HCEC 1CT (cell line): ENCODE measurements at regions not wholly inside any gene's neighbourhood (a gene's known extent, or its start where the extent isn't known, plus 50 kb on each side); places are given as distances from the start of the nearest gene placed in this dataset.

ENCODE experiments used
- DNase-seq: peaks from one replicate; pipeline ENCODE4 v3.0.0-alpha.2; 2017

DNA sequence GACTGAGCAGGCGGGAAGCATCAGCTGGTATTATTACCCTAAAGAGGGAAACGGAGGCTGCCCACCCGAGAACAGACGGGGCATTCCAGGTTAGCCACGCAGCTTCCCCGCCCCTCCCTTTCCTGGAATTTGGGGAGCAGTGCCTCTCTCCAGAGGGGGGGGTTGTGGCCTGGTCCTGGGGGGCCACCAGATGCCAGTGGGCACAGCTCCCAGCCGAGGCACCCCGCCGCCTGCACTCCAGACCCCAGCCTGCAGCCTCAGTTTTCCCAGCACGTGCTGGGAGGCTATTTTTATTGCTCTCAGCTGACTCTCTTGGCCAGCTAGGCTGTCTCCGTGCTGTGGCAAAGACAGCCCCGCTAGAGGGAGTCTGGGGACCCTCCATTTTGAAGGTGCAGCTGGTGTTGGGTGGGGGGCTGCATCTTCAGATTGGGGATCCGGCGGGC lies 62.7 kb upstream of the GSE1 start:
- no peak for DNase-seq

DNA sequence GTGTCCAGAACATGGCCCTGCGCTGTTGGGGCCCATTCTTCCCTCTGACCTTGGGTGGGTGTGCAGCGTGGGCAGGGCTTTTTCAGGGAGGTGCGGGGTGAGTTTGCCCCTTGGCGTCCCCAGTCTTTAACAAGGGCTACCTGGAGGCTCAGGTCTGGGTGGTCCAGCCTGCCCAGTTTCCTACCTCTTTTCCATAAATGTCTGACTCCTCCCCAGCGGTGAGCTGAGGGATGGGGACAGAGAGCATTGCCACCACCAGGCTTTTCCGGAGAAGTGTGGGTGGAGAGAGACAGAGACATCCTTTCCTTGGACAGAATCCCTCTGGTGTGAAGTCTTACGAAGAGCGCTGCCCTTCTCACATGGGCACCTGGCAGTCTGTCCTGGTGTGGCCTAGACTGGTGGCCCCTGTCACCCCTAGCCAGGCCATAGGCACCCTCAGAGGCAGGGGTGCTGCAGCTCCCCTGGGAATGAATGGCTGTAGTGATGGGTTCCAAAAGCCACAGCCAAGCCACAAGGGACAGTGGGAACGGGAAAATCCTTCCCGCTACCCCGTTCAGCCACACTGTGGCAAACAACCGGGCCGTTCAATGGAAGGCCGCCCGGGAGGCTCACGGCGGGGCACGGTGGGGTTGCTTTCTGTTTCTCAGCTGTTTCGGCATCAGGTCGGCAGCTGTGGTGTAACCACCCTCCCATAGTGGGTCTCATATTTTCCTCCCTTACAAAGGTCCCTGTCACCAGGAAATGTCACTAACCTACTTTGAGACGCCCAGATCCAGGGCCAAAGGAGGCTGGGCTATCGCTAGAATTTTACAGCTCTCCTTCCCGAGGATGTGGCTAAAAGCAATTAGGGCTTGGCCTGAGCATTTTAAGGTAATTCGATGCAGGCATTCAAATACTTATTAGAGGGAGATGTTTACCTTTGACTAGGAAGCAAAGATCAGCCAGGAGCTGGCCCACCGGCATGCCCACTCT lies 61.9 kb upstream of the GSE1 start:
- no peak for DNase-seq

- DNase-seq, result no peak
Measured at GRCh38 chr16:85552980-85553435, 60.1 kb upstream of the GSE1 start.

GRCh38 chr16:85553436-85554113 lies 59.5 kb upstream of the GSE1 start:
- peak; percentile 62 for DNase-seq

DNA sequence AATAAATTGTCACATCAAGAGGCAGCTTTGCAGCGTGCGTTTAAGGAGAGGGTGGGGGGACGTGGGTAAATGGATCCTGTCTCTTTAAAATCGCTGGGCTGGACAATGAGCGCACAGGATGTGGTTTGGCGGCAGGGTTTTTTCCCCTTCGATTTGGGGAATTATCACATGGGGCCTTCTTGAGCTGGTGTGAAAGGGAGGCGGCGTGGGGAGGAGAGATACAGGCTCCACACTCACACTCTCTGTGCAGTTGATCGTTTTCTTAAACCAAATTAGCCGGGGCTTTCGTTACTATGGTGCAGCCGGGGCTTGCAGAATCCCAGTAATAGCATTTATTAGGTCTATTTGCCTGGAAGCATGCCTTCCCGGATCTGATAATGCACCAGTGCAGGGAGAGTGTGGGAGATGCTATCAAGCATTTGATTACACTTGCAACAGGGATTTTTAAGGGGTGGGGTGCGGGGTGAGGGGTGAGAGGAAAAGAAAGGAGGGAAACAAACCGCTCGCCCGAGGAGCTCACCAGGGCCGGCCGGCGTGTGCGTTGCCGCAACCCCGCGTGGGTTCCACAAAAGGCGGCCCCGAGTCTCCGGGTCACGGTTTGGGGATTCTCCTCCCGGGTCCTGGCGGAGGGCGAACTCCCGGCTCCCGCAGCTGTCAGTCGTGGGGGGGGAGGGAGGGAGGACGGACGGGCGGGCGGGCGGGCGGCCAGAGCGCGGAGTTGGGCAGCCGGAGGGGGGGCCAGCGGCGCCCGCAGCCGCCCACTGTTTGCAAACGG lies 58.8 kb upstream of the GSE1 start:
- DNase-seq, result peak; percentile 80

DNA sequence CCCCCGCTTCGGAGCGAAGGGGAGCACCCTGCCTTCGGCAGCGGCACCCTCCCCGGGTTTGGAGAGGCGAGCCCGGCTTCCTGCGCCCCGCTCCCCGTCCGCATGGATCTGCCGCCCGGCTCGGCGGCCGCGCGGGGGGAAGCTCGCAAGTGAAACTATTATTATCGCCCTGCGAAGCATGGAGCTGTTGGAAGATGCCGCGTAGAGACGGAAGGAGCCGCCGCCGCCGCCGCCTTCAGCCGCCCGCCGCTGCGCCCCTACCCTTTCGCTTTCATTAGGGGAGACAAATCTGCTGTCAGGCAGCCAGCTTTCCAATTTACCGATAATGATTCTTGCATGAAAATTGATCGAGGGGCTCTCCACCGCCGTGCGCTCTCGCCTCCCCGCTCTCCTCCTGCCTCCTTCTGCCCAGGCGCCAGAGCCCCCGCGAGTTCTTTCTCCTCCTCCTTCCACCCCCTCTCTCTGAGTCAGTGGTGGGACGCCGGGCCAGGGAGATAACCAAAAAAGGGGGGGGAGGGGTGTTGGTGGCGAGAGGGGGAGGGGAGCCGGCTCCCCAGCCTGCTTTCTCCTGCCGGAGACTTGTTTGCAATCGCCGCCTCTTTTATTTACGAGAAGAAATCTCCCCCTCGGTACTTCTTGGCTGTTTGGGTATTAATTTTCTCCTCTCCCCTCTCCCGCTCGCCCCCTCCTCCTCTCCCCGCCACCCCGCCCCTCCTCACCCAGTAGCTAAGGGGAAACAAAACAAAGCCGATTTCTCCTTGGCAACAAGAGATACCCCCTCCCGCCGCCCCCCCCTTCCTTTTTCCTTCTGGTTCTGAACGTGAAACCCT lies 58.0 kb upstream of the GSE1 start:
- DNase-seq, result peak; percentile 59

DNA sequence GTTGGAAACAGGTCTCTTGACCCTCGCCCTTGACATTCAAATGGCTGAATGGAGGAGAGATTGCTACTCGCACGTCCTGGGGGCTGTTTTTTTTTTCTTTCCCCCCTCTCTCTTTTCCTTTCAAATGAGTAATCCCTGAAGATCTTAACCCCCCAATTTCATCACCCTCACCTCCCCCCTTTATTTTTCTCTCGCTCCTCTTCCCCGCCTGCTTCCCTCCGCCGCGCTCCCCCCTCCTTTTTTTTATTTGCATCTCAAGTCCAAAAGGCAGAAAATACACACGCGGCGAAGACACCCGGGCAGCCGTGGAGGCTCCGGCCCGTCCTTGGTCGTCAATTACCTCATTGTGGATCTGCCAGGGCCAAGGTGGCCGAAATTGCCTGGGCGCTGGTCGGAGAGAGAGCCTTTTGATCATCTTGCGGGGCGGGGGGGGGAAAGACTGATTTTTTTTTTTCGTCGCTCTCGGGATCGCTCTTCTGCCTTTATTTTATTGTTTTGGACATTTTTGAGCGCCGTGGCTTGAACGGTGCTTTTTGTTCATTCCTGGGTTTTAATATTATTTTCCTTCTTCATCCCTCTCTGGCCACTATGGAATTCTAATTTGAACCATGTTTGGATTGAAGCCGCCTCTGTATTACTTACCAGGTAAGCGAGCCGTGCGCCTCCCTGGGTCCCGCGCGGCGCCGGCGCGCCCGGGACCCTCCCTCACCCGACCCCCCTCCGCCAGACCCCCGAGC lies 57.2 kb upstream of the GSE1 start:
- DNase-seq, result peak; percentile 15

- DNase-seq, result peak; percentile 22
Measured at GRCh38 chr16:85556456-85557082, 56.6 kb upstream of the GSE1 start.

DNA sequence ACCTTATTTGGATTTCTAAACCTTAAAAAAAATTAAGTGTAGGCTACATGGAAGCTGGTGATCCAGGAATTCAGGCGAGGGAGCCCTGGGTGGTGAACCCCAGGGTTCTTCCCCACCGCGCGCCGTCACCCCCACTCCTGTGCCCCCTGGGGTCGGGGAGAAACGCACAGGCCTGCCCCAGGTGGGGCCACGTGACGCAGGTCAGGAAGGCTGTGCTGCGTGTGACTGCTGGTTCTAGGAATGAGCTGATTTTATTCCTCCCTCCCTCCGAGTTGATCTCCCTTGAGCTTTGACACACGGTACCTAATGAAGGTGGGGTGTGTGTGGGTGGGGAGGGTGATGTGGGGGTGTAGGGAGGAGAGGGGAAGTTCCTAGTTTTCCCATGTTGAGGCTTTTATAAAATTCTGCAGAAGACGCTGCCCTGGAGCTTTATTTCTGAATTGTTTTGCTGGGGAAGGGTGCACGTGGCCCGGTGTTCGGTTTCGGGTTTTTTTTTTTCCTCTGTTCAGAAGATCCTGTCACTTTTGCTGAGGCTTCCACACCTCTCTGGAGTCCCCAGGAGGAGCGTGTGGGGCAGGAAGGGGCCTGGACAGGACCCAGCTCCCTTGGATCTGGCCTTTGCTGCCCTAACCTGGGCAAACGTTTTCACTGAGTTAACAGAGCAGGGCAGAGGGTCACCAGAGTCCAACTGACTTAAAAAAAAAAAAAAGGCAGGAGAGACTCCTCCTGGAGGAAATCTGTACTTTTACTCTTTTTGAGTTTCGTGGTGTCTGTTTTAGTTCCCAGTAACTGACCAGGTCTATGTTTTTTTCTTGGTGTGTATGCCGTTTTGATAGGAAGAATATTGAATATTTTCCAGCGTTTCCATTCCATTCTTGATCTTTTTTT lies 55.8 kb upstream of the GSE1 start:
- peak; percentile 11 for DNase-seq

DNA sequence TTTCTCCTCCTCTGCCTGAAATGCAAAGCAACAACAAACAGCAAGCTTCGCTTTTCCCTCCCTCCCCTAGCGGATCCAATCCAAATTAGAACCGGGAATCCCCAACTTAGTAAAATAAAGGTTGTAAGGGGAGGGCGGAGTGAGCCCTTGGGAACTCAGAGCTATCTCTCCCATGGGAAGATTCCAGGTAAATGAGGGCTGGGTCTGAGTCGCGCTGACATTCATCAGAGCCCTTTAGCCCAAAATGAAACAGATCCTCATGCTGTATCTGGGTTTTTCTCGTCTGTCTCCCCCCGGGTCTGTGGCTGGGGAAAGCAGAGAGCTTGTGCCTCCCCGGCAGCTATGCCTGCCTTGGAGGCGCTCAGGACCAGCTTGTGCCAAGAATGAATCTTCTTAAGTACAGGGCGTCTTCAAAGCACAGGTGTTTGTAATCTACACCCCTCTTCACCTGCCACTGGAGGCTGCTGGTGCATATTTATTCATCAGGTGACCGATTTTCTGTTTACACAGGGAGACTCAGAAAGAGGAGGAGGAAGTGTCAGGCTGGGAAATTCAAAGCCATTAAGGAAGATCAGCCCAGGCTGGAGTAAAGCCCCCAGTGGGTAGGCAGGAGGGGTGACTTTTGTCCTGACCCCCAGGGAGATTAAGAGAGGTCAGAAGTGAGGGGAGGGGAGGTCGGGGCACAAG lies 55.0 kb upstream of the GSE1 start:
- no peak for DNase-seq

- DNase-seq, result no peak
Measured at GRCh38 chr16:85560932-85561247, 52.2 kb upstream of the GSE1 start.

- no peak for DNase-seq
Measured at GRCh38 chr16:85561248-85562092, 51.7 kb upstream of the GSE1 start.

DNA sequence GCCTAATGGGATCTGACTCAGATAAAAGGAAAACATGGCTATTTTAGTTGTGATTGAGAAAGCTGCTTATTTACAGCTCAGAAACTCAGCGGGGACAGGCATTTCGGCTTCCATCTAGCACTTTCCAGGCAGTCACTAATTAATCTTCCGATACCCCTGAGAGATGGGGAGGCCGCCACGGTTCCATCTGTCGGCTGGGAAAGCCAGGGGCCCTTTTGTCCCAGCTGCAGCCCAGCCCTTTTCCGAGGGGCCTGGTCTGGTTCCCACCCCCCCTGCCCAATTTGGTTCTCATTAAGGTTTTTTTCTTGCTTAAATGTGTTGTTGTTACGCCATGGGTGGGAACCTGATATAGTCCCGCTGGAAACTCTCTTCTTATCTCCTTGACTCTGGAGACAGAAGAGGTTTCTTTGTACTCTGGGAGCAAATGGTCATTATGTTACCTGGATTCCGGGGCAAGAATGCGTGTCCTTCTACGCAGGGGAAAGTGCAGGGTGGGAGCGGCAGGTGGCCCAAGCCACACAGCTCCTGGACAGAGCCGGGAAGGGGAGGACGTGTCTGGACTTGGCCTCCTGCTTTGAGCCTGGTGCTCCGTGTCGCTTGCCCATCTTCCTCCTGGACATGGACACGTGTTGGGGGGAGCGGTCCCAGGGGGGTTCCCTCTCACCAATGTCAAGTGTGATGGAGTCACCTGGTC lies 50.9 kb upstream of the GSE1 start:
- DNase-seq, result no peak

DNA sequence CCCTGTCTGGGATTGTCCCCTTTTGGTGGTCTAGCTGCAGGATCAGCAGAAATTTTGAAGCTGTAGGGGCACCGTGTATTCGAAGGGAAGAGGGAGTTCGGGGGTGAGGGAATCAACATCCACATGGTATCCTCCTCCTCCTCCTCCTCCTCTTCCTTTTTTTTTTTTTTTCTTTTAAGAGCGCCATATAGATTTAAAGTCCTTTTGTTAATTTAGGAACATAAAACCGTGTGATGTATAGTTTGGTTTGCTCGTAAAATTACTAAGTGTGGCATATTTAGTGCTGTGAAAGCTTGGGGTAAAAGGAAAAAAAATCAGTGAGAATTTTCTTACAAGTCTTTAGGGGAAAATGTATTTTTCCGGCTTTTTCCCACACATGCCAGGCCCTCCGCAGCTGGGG lies 50.1 kb upstream of the GSE1 start:
- no peak for DNase-seq
